Fibroblast of skin of abdomen (primary cell): ENCODE measurements at regions not wholly inside any gene's neighbourhood (a gene's known extent, or its start where the extent isn't known, plus 50 kb on each side); places are given as distances from the start of the nearest gene placed in this dataset.

Experiments used
- DNase-seq: peaks from one replicate; pipeline ENCODE4 v3.0.0-alpha.2; 2013

DNA sequence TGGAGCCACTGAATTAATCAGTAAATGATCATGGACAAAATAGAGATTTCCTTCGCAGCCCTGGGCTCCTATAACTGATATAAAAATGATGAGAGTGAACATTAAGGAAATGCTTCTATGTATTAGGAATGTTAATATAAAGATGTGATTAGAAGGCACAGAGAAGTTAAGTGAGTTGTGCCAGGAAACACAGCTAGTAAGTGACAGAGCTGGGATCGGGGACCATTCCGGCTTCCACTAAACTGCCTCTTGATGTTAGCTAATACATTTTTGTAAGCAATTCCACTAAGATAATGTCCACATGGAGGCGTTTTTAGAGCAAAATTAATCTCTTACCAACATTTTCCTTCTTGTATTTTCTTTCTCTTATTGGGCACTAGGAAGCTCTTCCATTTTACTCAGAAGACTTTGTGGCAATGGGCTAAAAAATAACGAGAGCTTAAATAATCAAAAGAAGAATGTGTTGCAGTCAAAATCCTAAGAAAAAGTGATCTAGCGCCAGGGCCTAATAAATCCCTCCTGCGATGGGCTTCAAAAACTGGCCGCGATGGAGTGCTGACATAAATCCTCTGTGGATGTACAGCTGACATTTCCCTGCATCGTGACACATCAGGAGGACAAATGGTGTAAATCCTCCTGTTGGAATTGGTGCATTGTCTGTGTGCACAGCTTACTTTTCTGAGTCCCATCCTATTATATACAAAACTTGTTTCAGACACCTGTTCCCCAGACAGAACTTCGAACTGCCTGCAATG, 326.1 kb upstream of the MAF start:
- no peak for DNase-seq

DNA sequence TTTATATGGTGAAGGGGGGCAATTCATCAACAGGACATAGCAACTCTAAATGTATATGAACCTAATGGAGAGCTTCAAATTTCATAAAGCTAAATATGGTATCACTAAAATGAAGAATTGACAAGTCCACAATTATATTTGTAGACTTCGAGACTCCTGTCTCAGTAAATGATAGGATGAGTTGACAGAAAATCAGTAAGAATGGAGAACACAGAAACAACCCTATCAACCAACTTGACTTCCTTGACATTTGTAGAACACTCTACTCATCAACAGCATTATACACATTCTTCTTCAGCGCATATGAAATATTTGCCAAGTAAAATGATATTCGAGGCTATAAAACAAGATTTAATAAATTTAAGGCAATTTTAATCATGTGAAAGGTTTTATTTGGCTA, 322.9 kb upstream of the MAF start:
- no peak for DNase-seq

DNA sequence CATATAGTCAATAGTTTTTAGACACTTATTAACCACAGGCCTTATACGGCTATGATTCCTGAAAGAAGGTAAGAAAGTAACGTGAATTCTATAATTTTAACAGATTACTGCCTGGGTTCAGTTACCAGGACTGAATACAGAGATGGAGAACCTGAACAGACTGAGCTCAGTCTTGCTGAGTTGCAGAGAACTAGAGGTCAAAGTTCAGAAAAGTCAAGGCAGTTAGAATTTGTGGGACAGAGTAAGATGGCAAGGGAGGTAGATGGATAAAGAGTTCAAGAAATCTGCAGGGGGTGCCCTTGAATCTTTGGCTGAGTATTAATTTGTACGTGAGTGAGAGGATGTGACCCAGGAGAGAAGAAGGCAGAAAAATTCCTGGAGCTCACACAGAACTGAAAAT, 320.1 kb upstream of the MAF start:
- DNase-seq, result no peak

DNA sequence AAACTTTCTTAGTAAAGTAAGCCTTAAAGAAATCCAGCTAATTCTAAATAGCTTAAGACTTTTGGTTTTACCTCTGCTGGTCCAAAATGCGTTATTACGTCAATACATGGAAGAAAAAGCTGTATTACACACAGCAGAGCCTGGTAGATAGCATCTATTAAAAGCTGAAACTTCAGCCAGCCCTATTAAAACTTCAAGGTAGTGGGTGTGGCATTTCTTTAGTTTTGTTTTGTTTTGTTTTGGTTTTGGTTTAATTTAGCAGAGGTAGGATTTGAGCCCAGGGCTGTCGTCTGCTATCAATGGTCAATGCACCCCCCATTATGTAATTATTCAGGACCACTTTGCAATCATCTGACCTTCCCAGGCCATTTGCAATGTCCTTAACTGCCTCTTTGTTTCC, 318.4 kb upstream of the MAF start:
- no peak for DNase-seq

DNA sequence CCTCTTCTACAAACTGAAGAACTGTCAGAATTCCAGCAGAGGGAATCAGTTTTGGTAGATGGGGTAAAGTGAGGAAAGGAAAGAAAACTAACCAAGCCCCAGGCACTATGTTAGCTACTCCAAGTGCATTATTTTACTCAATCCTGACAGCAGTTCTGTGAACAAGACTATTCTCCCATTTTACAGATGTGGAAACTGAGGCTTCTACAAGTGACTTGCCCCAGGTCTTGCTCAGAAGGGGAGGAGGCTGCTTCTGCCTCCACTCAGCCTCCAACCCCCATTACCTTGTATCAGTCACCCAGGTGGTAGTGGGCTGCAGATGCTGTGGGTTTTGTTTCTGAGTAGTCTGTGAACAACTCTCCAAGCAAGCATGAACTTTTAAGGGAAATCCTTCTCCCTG, 315.2 kb upstream of the MAF start:
- DNase-seq, result no peak

DNA sequence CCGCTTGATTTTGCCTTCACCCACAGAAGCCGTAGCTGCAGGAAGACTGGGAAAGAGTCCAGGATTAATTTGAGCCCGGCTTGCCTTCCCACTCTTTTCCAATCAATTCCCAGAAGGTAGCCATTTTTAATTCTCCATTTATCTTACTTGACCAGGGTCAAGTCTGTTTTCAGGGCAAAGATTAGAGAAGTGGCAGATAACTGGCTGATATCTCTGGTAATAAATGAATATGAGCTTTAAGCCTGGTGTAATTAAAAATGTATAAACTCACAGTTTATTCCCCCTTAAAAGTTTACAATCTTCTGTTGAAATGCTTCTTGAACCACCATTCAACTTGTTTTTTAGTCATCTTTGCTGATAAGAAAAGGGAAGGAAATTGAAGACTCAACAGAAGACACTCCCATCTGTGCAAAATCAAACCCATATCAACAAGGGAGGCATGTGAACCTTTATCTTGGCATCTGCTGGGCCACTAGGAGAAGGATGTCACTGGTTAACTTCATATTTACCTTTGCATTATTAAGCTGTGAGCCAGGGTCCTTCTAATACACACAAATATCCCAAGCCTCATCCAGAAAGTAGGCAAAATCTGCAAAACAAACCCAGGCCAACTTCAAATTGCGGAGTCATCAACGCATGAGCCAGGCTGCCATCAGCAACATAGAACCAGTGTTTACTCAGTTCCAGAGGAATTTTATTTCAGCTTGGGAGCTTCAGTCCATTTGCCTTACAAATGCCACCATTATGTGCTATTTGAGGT, 314.6 kb upstream of the MAF start:
- no peak for DNase-seq

DNA sequence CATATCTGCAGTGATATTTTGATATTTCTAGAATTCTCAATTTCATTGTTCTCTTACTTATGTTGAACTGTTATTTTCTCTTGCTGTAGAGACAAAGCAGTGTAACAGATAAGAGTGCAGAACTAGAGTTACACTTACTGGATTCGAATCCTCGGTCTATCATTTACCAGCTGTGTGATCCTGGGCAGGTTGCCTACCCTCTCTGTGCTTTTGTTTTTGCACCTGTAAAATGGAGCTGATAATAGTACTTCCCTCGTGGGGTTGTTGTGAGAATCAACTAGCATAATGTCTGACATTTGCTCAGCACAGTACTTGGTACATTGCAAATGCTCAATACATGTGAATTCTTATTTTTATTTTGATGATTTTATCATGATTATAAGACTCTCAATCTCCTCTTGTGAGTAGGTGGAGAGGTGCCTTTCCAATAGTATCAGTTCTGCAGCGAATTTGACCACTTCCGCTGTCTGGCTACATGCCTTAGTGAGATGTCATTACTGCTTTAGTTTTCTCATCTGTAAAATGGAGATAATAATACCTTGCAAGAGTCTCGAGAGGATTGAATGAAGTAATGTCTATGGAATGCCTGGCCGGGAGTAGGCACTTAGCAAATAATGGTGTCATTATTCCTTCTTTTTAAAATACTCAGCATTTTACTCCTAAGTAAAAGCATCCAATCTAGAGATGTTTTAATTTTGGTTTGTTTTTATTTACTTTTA, 312.2 kb upstream of the MAF start:
- no peak for DNase-seq

DNA sequence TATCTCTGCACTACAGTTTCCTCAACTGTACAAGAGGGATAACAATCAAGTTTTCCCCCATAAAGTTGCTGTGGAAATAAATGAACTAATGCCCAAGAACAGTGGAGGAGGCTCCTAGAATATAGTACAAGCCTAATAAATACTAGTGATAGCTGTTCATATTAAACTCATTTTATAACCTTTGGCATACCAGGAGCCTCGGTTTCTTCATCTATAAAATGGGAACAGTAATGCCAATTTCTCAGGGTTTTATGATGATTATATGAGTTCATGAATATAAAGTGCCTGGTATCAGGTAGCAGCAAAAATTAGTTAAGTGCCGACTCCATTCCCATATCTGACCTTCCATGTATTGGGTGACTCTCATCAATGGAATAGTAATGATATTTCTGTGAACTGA, 311.1 kb upstream of the MAF start:
- DNase-seq, result no peak

DNA sequence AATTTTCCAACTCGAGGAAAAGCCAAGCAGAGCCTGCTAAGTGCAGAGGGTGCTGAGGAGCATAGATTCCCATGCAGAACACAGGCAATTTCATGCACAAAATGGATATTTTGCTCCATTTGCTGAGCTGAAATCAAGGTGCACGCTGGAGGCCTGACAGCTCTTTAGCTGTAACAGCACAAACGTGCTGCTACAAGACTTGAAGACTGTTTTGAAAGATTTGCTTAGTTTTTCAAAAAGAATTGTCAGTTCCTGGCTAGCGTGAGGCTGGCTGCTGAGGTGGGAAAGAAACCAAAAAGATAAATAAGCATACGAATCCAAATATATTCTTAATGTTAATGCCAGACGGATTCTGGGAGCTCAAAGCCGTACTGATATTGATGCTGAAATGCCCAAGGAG, 309.0 kb upstream of the MAF start:
- no peak for DNase-seq

DNA sequence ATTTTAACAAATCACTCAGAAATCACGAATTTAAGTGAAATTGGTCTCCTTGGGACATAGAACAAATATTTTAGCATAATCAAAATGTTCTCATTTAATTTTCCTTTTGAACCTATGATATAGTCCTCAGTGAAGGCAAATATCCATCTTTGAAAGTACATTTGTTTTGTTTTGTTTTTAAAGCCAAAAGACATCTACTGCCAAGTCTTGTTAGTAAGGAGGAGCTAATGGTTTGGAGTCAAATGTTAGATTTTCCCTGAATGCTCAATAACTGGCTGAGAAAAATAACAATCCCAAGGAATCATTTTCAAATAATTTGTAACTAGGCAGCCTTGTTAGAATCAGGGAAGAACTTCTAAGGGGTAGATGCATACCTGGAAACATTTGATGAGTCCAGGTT, 302.9 kb upstream of the MAF start:
- no peak for DNase-seq

DNA sequence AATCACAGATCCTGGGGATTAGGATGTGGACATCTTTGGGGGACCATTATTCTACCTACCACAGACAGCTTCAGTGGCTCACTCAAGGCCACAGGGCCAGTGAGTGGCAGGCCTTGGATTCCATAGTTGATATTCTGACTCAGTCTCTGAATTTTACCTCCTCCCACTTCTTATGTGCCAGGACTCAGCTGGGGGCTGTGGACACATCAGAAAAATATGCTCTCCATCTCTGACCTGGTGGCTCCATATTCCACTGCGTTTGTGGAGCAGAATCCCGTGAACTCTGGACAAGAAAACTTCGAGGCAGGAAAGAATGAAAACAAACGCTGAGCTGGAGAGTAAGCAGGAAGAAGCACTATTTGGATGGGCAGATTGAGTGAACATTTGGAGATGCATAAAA, 301.8 kb upstream of the MAF start:
- no peak for DNase-seq

DNA sequence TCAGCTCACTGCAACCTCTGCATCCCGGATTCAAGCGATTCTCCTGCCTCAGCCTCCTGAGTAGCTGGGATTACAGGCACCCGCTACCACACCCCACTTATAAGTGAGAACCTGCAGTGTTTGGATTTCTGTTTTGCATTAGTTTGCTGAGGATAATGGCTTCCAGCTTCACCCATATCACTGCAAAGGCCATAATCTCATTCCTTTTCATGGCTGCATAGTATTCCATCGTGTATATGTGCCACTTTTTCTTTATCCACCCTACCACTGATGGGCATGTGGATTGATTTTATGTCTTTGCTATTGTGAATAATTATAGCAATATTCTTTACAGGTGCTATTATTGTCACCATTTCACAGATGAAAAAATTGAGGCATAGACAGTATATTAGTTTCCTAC, 301.0 kb upstream of the MAF start:
- no peak for DNase-seq

DNA sequence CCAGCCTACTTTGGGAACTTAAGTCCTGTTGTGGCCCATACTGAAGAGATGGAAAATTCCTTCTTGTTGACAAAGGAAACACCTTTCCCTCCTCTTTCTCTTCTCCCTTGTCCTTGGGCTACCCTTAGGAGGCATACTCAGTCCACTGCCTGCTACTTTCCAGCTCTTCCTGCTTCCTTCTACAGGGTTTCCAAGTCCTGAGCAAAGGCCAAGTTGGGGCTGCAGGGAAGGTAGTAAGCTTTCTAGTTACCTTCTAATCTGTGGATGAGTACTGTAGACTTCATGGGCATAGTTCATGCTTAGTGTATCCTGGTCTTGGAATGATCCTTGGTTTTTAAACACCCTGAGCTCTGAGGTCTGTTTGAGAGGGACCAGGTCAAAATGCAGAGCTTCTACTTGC, 299.2 kb upstream of the MAF start:
- DNase-seq, result no peak

DNA sequence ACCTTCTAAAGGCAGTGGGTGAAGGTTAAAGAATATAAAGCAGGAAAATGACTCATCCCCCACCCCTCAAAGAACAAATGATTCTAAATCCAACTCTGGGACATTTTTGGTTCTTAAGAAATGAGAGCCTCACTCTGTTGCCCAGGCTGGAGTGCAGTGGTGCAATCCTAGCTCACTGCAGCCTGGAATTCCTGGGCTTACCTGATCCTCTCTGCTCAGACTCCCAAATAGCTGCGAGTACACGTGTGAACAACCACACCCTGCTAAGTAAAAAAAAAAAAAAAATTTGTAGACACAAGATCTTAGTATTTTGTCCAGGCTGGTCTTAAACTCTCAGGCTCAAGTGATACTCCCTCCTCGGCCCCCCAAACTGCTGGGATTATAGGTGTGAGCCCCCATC, 298.8 kb upstream of the MAF start:
- DNase-seq, result no peak

DNA sequence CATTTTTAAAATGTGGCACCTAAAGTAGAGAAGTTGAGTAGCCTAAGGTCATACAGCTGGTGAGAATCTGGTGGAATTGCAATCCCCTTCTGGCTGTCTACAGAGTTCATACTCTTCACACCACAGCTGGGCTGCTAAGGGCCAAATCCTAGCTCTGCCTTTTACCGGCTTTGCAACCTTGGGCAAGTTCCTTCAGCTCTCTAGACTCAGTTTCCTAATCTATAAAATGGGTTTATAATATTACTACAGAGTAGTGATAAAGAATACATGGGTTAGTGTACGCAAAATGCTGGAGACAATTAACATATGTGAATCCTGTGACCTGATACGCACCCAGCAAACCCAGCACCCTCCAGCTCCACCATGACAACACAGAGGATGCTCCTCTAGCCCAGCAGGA, 298.2 kb upstream of the MAF start:
- DNase-seq, result no peak

DNA sequence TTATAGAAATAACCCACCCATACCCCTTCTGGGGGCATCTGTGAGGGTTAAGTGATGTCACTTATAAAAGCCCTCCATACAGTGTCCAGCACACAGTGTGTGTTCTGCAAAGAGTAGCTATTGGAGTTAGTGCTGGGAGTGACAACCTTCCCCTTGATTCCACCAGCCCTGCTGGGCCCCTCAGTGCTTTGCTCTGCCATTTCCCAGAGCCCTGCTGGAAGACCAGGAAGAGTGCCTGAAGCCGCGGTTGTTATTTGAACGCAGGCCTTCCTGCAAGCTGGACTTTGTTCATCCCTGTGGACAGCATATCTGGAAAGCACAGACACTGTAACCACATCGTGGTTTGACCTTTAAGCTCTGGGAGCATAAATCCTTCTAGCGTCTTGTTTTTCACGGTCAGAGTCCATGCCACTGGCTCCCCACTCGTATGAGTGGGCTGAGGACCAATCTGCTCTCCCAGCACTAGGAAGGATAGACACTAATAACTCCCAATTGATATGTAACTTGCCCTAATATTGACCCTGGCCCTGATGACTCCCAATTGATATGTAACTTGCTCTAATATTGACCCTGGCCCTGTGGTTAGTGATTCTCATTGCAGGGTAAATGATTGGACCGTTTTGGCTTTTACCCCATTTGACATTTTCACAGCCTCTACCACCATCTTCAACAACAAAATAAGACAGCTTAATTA, 297.1 kb upstream of the MAF start:
- peak; percentile 8 for DNase-seq

DNA sequence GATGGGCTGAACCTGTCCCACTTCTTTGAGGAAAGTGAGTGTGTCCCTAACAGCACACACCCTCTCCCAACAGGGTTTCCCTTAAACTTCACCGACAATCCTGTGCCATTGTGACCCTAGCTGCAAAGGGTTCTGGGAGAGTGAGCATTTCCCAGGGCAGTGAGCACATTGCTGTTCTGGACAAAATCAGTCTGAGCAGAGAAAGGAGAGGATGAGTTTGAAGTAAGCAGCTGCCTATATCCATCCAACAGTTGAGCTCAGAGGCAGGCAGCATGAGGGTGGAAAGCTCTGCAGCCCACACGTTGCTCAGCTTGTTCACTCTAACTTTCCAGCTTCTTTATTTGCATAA, 296.5 kb upstream of the MAF start:
- DNase-seq, result no peak

DNA sequence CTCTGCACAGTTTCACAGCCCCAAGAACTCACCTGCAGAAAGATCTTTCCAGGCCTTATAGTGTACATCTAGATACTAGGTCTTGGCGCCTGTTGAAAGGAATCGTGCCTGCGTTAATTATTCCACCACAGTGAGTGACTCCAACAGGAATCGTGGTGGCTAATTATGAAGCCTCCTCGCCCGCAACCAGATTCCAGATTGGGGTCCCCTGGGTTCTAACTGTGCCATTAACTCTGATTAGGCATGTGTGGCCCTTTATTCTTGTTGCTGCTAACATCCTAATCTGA, 295.3 kb upstream of the MAF start:
- no peak for DNase-seq

DNA sequence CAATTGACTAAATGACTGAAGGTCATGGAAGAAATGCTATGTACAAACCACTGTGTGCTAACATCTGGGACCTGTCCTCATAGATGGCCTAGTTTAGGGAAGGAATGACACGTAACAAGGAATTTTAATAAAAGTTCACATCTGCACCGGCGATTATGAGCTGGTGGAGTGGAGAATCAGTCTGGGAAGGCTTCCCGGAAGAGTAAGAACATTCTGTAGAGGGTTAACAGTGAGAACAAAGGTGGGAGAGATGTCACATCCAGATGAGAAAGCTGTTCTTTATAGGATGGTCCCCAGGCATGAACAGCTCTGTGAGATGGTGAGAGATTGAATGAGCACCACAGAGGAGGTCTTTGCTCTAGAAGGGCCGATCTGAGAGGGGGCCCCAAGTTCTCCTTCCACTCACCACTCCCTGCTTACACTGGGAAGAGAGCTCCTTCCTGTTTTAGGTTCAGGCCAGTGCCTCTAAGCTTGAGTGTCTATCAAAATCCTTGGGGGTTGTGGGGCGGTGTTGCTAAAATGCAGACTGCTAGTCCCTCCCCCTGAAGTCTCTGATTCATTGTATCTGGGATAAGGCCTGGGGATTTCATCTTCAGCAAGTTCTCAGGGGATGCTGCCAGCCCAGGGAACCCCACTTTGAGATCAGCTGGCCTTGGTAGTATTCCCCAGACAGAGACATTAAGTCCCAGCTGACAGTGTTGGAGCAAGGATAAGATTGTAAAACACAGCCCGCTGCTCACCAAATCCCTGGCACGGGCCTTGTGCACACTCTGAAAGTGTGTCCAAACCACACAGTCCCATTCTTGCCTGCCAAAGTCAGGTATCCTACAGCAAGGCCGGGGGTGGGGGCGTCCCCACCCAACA, 294.7 kb upstream of the MAF start:
- DNase-seq, result no peak

DNA sequence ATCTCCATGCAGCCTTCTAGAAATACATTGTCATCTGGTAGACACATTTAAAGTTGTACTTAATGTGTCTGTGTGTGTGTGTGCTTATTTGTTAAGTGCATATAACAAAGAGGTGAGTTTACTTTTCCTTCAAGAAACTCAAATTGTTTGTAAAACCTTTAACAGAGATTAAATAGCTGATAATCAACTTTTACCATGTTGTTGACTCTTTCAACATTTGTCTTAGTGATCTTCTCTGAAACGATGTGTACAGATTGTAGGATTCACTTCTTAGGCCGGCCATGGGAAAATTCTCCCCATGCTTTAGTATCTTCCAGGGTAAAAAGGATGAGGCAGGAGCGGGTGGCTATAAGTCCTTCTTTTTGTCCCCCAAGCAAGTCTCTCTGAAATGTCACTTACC, 292.9 kb upstream of the MAF start:
- no peak for DNase-seq

DNA sequence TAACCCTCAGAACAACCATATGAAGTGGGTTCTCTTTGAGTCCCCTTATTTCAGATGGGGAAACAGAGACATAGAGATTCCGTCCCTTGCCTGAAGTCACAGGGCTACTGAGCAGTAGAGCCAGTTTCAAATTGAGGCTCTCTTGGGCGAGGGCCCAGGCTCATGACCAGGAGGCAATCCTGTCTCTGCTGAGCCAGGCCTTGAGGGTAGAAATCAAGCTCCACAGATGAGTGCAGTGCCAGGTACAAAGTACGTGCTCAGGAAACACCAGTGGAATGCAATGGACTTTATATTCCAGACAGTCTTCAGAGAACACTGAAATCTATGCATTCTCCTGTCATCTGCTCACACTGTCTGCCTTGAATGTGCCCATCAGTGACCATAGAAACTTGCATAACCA, 291.7 kb upstream of the MAF start:
- no peak for DNase-seq

DNA sequence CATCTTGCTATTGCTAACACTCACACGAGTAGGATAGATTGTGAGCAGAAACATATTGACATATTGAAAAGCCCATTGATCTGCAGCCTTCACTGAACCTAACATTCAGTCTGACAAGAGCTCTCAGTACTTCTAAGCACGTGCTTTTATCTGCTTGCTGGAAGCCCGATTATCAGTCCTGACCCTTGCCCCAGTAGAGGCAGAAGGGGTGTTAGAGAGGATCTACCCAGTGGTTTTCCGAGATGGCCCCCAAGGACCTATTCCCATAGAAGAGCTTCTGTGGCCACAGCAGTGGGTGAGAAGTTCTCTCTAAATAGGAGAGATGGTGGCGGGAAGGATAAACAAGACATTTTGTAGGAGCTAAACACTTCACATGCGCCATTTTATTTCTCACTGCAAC, 290.9 kb upstream of the MAF start:
- no peak for DNase-seq
